ENCODE measurements at regions not wholly inside any gene's neighbourhood (a gene's known extent, or its start where the extent isn't known, plus 50 kb on each side); places are given as distances from the start of the nearest gene placed in this dataset.

- no peak overlapping the region for H3K4me3 ChIP-seq
- H3K27me3 ChIP-seq, result no peaks in the 10 kb centered on the region
- DNase-seq (ENCODE audit: extremely low spot score), result no peak
- no peaks in the 10 kb centered on the region for H3K9me3 ChIP-seq
- intact Hi-C loops (cut with DNase I), result no loop called here
- no peak overlapping the region for H3K27ac ChIP-seq (replicated peaks in 1 of 4)
- TF ChIP-seq CTCF (IDR thresholded peaks at IDR 0.05) (no peak), POLR2A (IDR thresholded peaks at IDR 0.05; ENCODE audit: low read depth) (no peak)
- no peaks in the 10 kb centered on the region for H3K4me1 ChIP-seq
- 84% methylated on average over 4 of the region's 4 CpGs for WGBS
- H3K36me3 ChIP-seq, result no peaks in the 10 kb centered on the region
These were observed 403.7 kb downstream of the PID1 start for GRCh38 chr2:228867406-228867805.

GRCh38 chr2:228866781-228867180 lies 404.3 kb downstream of the PID1 start:
- Histone ChIP-seq H3K36me3 (no peaks in the 10 kb centered on the region), H3K27me3 (no peaks in the 10 kb centered on the region), H3K4me1 (no peaks in the 10 kb centered on the region), H3K9me3 (no peaks in the 10 kb centered on the region), H3K4me3 (no peak overlapping the region), H3K27ac (replicated peaks in 1 of 4) (no peak overlapping the region)
- no peak for DNase-seq (ENCODE audit: extremely low spot score)
- intact Hi-C loops (cut with DNase I), result no loop called here
- TF ChIP-seq POLR2AphosphoS5 (IDR thresholded peaks at IDR 0.05), result no peak
- no peak for TF ChIP-seq POLR2A (IDR thresholded peaks at IDR 0.05; ENCODE audit: low read depth)
- no peak for TF ChIP-seq CTCF (IDR thresholded peaks at IDR 0.05)
- no peak for TF ChIP-seq EP300 (IDR thresholded peaks at IDR 0.05)
- WGBS, result 86% methylated on average over 2 of the region's 2 CpGs

GRCh38 chr2:228866044-228866443 lies 405.0 kb downstream of the PID1 start:
- no peaks in the 10 kb centered on the region for H3K36me3 ChIP-seq
- DNase-seq (ENCODE audit: extremely low spot score), result no peak
- intact Hi-C loops (cut with DNase I), result no loop called here

GRCh38 chr2:228864131-228864530 lies 407.0 kb downstream of the PID1 start:
- Histone ChIP-seq H3K27me3 (no peaks in the 10 kb centered on the region), H3K4me1 (no peaks in the 10 kb centered on the region), H3K9me3 (no peaks in the 10 kb centered on the region), H3K36me3 (no peaks in the 10 kb centered on the region), H3K27ac (replicated peaks in 1 of 4) (no peak overlapping the region), H3K4me3 (no peak overlapping the region)
- TF ChIP-seq POLR2A (IDR thresholded peaks at IDR 0.05; ENCODE audit: low read depth), result no peak
- no peak for DNase-seq (ENCODE audit: extremely low spot score)
- 80% methylated on average over 3 of the region's 3 CpGs for WGBS
- intact Hi-C loops (cut with DNase I), result no loop called here

More at GRCh38 chr2:228866044-228866443, 405.0 kb downstream of the PID1 start:
- WGBS, result 83% methylated on average over 1 of the region's 2 CpGs
- Histone ChIP-seq H3K4me3 (no peak overlapping the region), H3K27me3 (no peaks in the 10 kb centered on the region), H3K4me1 (no peaks in the 10 kb centered on the region), H3K9me3 (no peaks in the 10 kb centered on the region), H3K27ac (replicated peaks in 1 of 4) (no peak overlapping the region)
- TF ChIP-seq EP300 (IDR thresholded peaks at IDR 0.05), result no peak
- TF ChIP-seq POLR2AphosphoS5 (IDR thresholded peaks at IDR 0.05), result no peak
- no peak for TF ChIP-seq POLR2A (IDR thresholded peaks at IDR 0.05; ENCODE audit: low read depth)
- TF ChIP-seq CTCF (IDR thresholded peaks at IDR 0.05), result no peak

GRCh38 chr2:228860601-228861285 lies 410.3 kb downstream of the PID1 start:
- TF ChIP-seq EP300 (IDR thresholded peaks at IDR 0.05), result no peak
- H3K36me3 ChIP-seq, result no peaks in the 10 kb centered on the region
- no peak for DNase-seq (ENCODE audit: extremely low spot score)
- H3K4me1 ChIP-seq, result no peaks in the 10 kb centered on the region
- H3K27ac ChIP-seq (replicated peaks in 1 of 4), result no peak overlapping the region
- H3K4me3 ChIP-seq, result no peak overlapping the region
- intact Hi-C loops (cut with DNase I), result no loop called here
- no peaks in the 10 kb centered on the region for H3K9me3 ChIP-seq
- H3K27me3 ChIP-seq, result no peaks in the 10 kb centered on the region
- WGBS, result 73% methylated on average over 5 of the region's 5 CpGs

GRCh38 chr2:228853151-228853550 lies 417.9 kb downstream of the PID1 start:
- no peaks in the 10 kb centered on the region for H3K27me3 ChIP-seq
- no peaks in the 10 kb centered on the region for H3K4me1 ChIP-seq
- DNase-seq (ENCODE audit: extremely low spot score), result no peak
- H3K4me3 ChIP-seq, result no peak overlapping the region
- 87% methylated on average over 6 of the region's 7 CpGs for WGBS
- no peaks in the 10 kb centered on the region for H3K9me3 ChIP-seq
- no peaks in the 10 kb centered on the region for H3K36me3 ChIP-seq
- no peak overlapping the region for H3K27ac ChIP-seq (replicated peaks in 1 of 4)
- intact Hi-C loops (cut with DNase I), result no loop called here
- TF ChIP-seq POLR2A (IDR thresholded peaks at IDR 0.05; ENCODE audit: low read depth) (no peak), CTCF (IDR thresholded peaks at IDR 0.05) (no peak), POLR2AphosphoS5 (IDR thresholded peaks at IDR 0.05) (no peak), EP300 (IDR thresholded peaks at IDR 0.05) (no peak)
